IPS DF 6.9 (cell line): ENCODE measurements at regions not wholly inside any gene's neighbourhood (a gene's known extent, or its start where the extent isn't known, plus 50 kb on each side); places are given as distances from the start of the nearest gene placed in this dataset.

ENCODE experiments used
- DNase-seq: peaks from one replicate; pipeline ENCODE4 v3.0.0-alpha.2; 2013; ENCODE audit warnings: low read depth, low spot score
- H3K27ac ChIP-seq: one replicate; pipeline ENCODE4 v1.5.1; 2013; ENCODE audit warnings: low read length, control low read depth
- H3K27me3 ChIP-seq: 2 replicates; pipeline ENCODE4 v1.6.1; 2013; ENCODE audit warnings: mild to moderate bottlenecking, low read length; ENCODE audit not compliant: control insufficient read depth, insufficient read depth
- H3K36me3 ChIP-seq: 2 replicates; pipeline ENCODE4 v1.6.1; 2013; ENCODE audit warnings: low read length; ENCODE audit not compliant: control insufficient read depth, insufficient read depth
- H3K4me1 ChIP-seq: 2 replicates; pipeline ENCODE4 v1.6.1; 2013; ENCODE audit warnings: low read length; ENCODE audit not compliant: control insufficient read depth, insufficient read depth
- H3K4me3 ChIP-seq: 2 replicates; pipeline ENCODE4 v1.5.1; 2013; ENCODE audit warnings: mild to moderate bottlenecking, low read length
- H3K9me3 ChIP-seq: 2 replicates; pipeline ENCODE4 v1.6.1; 2013; ENCODE audit warnings: low read length, inconsistent platforms; ENCODE audit not compliant: control insufficient read depth, insufficient read depth
- WGBS: extraction: QIAGEN DNeasy Blood & Tissue Kit; methylation state at CpG from one replicate; pipeline ENCODE4 v1.1.7; 2013; ENCODE audit warnings: mixed read lengths, missing lambda C conversion rate; ENCODE audit not compliant: insufficient read length, insufficient coverage; 5-methylcytosine and 5-hydroxymethylcytosine counted together

- Histone ChIP-seq H3K9me3 (no peaks in the 10 kb centered on the region), H3K4me3 (no peak overlapping the region)
- WGBS: no CpG with 5 or more reads among the region's 4 CpGs
Measured at GRCh38 chr1:117798550-117798949, 130.9 kb downstream of the GDAP2 start.

DNA sequence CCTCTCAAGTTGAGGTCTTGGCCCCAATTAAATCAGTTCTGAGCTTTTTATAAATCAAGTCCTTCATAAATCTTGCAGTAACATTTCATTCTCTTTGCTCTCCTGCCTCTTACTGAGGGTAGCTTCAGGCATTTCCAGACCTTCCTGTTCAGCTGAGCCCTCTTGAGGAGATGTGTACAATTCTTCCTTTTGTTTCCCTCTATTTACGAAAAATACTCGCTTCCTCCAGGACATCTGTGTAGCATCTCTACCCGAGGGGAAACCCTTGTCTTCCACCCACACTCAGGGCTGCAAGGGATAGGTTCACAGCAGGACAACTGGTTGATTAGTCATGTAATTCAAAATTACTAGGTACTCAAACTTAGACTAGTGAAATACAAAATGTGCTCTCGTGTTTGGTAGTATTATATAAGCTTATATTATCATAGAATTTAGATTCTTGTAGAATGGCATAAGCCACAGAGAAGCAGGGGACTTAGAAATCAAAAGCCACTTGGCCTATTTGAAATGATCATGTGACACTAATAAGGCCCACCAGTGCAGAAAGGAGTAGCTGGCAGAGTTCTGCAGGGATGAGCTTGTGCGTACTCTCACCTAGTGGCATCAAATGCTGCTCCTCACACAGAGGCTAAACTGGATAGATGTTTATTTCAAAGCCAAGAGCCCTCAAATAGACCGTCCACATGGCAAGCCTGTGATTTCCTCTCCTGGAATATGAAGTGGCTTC is 126.7 kb downstream of the GDAP2 start:
- H3K9me3 ChIP-seq: no peaks in the 10 kb centered on the region
- DNase-seq: no peak
- H3K4me3 ChIP-seq: no peak overlapping the region
- no peaks in the 10 kb centered on the region for H3K27me3 ChIP-seq
- no CpG with 5 or more reads among the region's 6 CpGs for WGBS
- no peaks in the 10 kb centered on the region for H3K36me3 ChIP-seq
- H3K27ac ChIP-seq: no peak overlapping the region
- no peaks in the 10 kb centered on the region for H3K4me1 ChIP-seq

More at GRCh38 chr1:117798550-117798949, 130.9 kb downstream of the GDAP2 start:
- no peak for DNase-seq
- Histone ChIP-seq H3K27me3 (no peaks in the 10 kb centered on the region), H3K4me1 (no peaks in the 10 kb centered on the region), H3K36me3 (no peaks in the 10 kb centered on the region), H3K27ac (no peak overlapping the region)

DNA sequence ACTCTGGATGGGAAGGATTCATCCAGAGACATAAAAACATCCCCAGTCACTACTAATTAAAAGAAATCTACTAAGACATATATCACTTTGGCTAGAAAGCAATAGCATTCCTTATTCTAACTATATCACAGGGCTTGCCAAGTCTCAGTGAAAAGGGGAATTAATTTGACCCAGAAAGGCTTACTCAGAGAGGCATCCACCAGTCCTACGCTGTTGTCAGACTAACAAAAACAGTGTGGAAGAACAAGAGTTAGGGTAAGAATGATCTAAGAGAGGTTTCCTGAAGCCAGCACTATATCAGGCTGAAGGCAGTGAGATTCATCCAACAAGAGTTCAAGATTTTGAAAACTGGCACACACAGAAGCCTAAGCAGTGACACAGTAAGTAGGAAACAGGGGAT is 126.1 kb downstream of the GDAP2 start:
- H3K9me3 ChIP-seq: no peaks in the 10 kb centered on the region
- DNase-seq: no peak
- no peaks in the 10 kb centered on the region for H3K27me3 ChIP-seq
- no peak overlapping the region for H3K4me3 ChIP-seq
- H3K27ac ChIP-seq: no peak overlapping the region
- H3K36me3 ChIP-seq: no peaks in the 10 kb centered on the region
- no peaks in the 10 kb centered on the region for H3K4me1 ChIP-seq
- WGBS: no CpG with 5 or more reads among the region's 1 CpG

DNA sequence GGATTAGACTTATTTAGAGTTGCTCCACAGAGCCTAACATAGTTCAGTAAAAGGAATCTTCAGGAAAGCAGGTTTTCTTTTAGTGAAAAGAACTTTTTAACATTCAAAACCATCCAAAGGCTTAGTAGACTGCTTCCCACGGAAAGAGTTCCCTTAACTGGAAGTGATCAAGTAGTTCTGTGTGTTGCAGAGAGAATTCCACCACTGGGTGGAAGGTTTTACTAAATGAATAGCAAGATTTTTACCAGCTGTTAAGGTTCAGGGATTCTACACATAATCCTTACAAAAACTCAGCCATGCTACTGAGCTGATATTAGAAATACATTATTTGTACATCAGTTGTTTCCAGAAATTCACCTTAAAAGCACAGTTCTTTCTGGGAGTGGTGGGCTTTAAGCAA is 119.7 kb downstream of the GDAP2 start:
- no peaks in the 10 kb centered on the region for H3K36me3 ChIP-seq
- no peak for DNase-seq
- no CpG with 5 or more reads among the region's 1 CpG for WGBS
- no peaks in the 10 kb centered on the region for H3K27me3 ChIP-seq
- no peaks in the 10 kb centered on the region for H3K4me1 ChIP-seq
- H3K27ac ChIP-seq: no peak overlapping the region
- no peak overlapping the region for H3K4me3 ChIP-seq
- H3K9me3 ChIP-seq: no peaks in the 10 kb centered on the region

DNA sequence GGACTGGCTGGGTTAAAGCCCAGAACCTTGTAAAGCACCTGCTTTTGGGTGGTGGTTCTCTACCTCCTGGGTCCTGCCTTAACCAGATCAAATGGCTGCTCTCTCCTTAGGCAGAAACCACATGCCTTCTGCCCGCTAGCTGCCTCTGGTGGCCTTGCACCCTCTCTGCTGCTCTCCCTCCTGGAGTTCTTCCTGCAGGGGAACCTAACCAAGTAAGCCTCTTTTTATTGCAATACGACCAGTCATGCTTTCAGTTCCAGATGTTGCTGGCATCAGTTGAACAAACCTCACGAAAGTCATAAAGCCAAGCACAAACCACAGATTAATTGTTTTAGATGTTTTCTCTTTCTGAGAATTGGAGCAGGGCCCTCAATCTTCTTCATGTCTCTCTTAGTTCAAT is 118.9 kb downstream of the GDAP2 start:
- no peak for DNase-seq
- Histone ChIP-seq H3K4me1 (no peaks in the 10 kb centered on the region), H3K27me3 (no peaks in the 10 kb centered on the region), H3K4me3 (no peak overlapping the region), H3K36me3 (no peaks in the 10 kb centered on the region), H3K9me3 (no peaks in the 10 kb centered on the region), H3K27ac (no peak overlapping the region)
- no CpG with 5 or more reads among the region's 3 CpGs for WGBS

- H3K27me3 ChIP-seq: no peaks in the 10 kb centered on the region
- H3K27ac ChIP-seq: no peak overlapping the region
- no peaks in the 10 kb centered on the region for H3K36me3 ChIP-seq
- H3K4me1 ChIP-seq: no peaks in the 10 kb centered on the region
- no peak overlapping the region for H3K4me3 ChIP-seq
- no CpG with 5 or more reads among the region's 1 CpG for WGBS
- DNase-seq: no peak
- no peaks in the 10 kb centered on the region for H3K9me3 ChIP-seq
Measured at GRCh38 chr1:117812869-117813511, 116.4 kb downstream of the GDAP2 start.
